Mesenchymal stem cell (in vitro differentiated cells and primary cell): ENCODE measurements at regions not wholly inside any gene's neighbourhood (a gene's known extent, or its start where the extent isn't known, plus 50 kb on each side); places are given as distances from the start of the nearest gene placed in this dataset.

Experiments
- DNase-seq: peaks from one replicate; pipeline ENCODE4 v3.0.0-alpha.2; 2013
- H2AFZ ChIP-seq: one replicate; pipeline ENCODE4 v1.6.1; 2013; ENCODE audit warnings: low read depth, mild to moderate bottlenecking, control low read depth, inconsistent platforms, low read length, moderate library complexity
- H2AK5ac ChIP-seq: 2 replicates; pipeline ENCODE4 v1.6.1; 2013; ENCODE audit warnings: low read length, moderate library complexity, mild to moderate bottlenecking, inconsistent platforms; ENCODE audit not compliant: severe bottlenecking
- H2BK120ac ChIP-seq: one replicate; pipeline ENCODE4 v1.6.1; 2013; ENCODE audit warnings: low read depth, mild to moderate bottlenecking, inconsistent platforms, low read length, moderate library complexity
- H2BK12ac ChIP-seq, 2 experiments: one replicate each; pipeline ENCODE4 v1.6.1; 2013; ENCODE audit warnings: inconsistent platforms in 2 of 2, low read length in 2 of 2, mild to moderate bottlenecking in 2 of 2, moderate library complexity in 2 of 2, control low read depth in 1 of 2
- H2BK15ac ChIP-seq: one replicate; pipeline ENCODE4 v1.6.1; 2013; ENCODE audit warnings: mild to moderate bottlenecking, low read depth, inconsistent platforms; ENCODE audit not compliant: poor library complexity, severe bottlenecking
- H2BK5ac ChIP-seq: 2 replicates; pipeline ENCODE4 v1.6.1; 2013; ENCODE audit warnings: low read depth, mild to moderate bottlenecking, low read length, control low read depth, inconsistent platforms; ENCODE audit not compliant: poor library complexity, severe bottlenecking
- H3K14ac ChIP-seq, 2 experiments: one replicate each; pipeline ENCODE4 v1.6.1; 2013; ENCODE audit warnings: inconsistent platforms in 2 of 2, low read length in 2 of 2, control low read depth in 1 of 2, mild to moderate bottlenecking in 1 of 2, moderate library complexity in 1 of 2
- H3K18ac ChIP-seq, 2 experiments: one replicate each; pipeline ENCODE4 v1.6.1; 2013; ENCODE audit warnings: inconsistent platforms in 2 of 2, low read length in 2 of 2, control low read depth in 1 of 2, low read depth in 1 of 2, mild to moderate bottlenecking in 1 of 2
- H3K23ac ChIP-seq, 2 experiments: one replicate each; pipeline ENCODE4 v1.6.1; 2013; ENCODE audit warnings: inconsistent platforms in 2 of 2, low read length in 2 of 2, mild to moderate bottlenecking in 2 of 2, moderate library complexity in 2 of 2, control low read depth in 1 of 2
- H3K27ac ChIP-seq: 2 replicates; pipeline ENCODE4 v1.5.1; 2013; ENCODE audit warnings: mild to moderate bottlenecking, moderate library complexity, low read length, control low read depth, inconsistent platforms; ENCODE audit not compliant: poor library complexity, severe bottlenecking
- H3K27me3 ChIP-seq, 2 experiments: 2 replicates each; pipeline versions ENCODE4 v1.6.1 to v1.7.0; 2013; ENCODE audit warnings: low read length in 2 of 2, mild to moderate bottlenecking in 2 of 2, moderate library complexity in 2 of 2, control low read depth in 1 of 2, inconsistent platforms in 1 of 2; ENCODE audit not compliant: control insufficient read depth in 1 of 2, insufficient read depth in 1 of 2
- H3K36me3 ChIP-seq, 2 experiments: 2 replicates each; pipeline versions ENCODE4 v1.6.1 to v1.7.0; 2013; ENCODE audit warnings: low read length in 2 of 2, control low read depth in 1 of 2, inconsistent platforms in 1 of 2, low read depth in 1 of 2, mild to moderate bottlenecking in 1 of 2; ENCODE audit not compliant: insufficient read depth in 2 of 2, control insufficient read depth in 1 of 2
- H3K4ac ChIP-seq, 2 experiments: one replicate each; pipeline ENCODE4 v1.6.1; 2013; ENCODE audit warnings: inconsistent platforms in 2 of 2, low read length in 2 of 2, mild to moderate bottlenecking in 2 of 2, moderate library complexity in 2 of 2, control low read depth in 1 of 2, low read depth in 1 of 2
- H3K4me1 ChIP-seq: 2 replicates; pipeline ENCODE4 v1.6.1; 2013; ENCODE audit warnings: low read depth, low read length, control low read depth; ENCODE audit not compliant: control insufficient read depth, insufficient read depth
- H3K4me2 ChIP-seq: 2 replicates; pipeline ENCODE4 v1.6.1; 2013; ENCODE audit warnings: low read length, mild to moderate bottlenecking, inconsistent platforms; ENCODE audit not compliant: poor library complexity, severe bottlenecking
- H3K4me3 ChIP-seq, 2 experiments: 2 replicates each; pipeline versions ENCODE4 v1.5.1 to v1.7.0; 2013; ENCODE audit warnings: low read length in 2 of 2, mild to moderate bottlenecking in 2 of 2, control low read depth in 1 of 2, low read depth in 1 of 2; ENCODE audit not compliant: insufficient read depth in 1 of 2
- H3K79me1 ChIP-seq: replicated peaks from 2 replicates; pipeline ENCODE4 v1.6.1; 2013; ENCODE audit warnings: mild to moderate bottlenecking, control low read depth, low read length, inconsistent platforms; ENCODE audit not compliant: poor library complexity, severe bottlenecking
- H3K9ac ChIP-seq: 2 replicates; pipeline ENCODE4 v1.7.0; 2013; ENCODE audit warnings: mild to moderate bottlenecking, low read length, moderate library complexity
- H3K9me3 ChIP-seq: 2 replicates; pipeline ENCODE4 v1.7.0; 2013; ENCODE audit warnings: mild to moderate bottlenecking, low read length; ENCODE audit not compliant: control insufficient read depth
- H4K8ac ChIP-seq: one replicate; pipeline ENCODE4 v1.6.1; 2013; ENCODE audit warnings: inconsistent platforms, mild to moderate bottlenecking, low read length, moderate library complexity
- H4K91ac ChIP-seq: one replicate; pipeline ENCODE4 v1.6.1; 2013; ENCODE audit warnings: mild to moderate bottlenecking, low read length, inconsistent platforms
- WGBS: methylation state at CpG from one replicate; pipeline ENCODE4 v1.1.7; 2013; ENCODE audit warnings: mixed read lengths; 5-methylcytosine and 5-hydroxymethylcytosine counted together

DNA sequence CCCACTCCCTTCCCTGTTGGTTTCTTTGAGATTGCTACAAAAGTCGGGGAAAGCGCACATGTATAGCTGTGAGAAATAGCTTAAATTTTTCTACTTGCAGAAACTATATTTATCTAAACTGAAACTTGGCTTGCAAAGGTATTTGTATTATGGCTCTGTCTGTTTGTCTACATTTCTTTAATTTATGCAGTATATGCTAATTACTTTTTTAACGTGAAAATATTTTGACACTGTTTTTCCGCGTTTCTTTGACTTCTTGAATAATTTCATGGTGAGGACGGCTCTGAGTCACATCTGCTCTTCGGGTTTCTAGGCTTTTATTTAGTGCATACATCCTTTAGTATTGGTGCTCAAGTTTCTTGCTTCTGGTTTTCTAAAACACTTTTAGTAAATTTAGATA, 182.1 kb upstream of the ZRANB2 start:
- Histone ChIP-seq H2BK15ac (no peak overlapping the region), H2AFZ (no peak overlapping the region)
- DNase-seq, result no peak

DNA sequence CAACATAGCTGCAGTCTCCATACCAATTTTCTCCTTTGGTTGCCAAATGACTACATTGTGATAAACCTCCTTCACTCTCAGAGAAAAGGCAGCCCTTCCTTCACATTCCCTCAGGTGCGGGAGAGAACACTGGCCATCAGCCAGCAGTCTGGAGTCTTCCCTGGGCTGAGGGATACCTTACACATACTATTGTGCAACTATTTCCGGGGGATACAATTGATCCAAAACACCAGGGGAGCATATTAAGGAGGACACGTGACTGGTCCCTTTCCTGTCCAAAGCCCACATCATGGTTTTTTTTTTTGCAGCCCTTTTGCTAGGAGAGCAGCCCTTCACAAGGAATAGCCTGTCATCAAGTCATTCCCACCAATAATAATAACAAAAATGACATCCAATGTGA, 172.1 kb upstream of the ZRANB2 start:
- DNase-seq, result no peak
- H4K91ac ChIP-seq, result no peak overlapping the region

More for the DNA sequence above, 182.1 kb upstream of the ZRANB2 start:
- Histone ChIP-seq H3K4me3 (no peak overlapping the region), H2BK5ac (no peak overlapping the region), H3K14ac (no peak overlapping the region), H3K36me3 (no peaks in the 10 kb centered on the region), H3K27ac (no peak overlapping the region), H3K23ac (no peak overlapping the region), H3K9ac (no peak overlapping the region), H3K27me3 (no peaks in the 10 kb centered on the region), H3K4me1 (no peaks in the 10 kb centered on the region), H3K9me3 (no peaks in the 10 kb centered on the region), H2BK12ac (no peak overlapping the region), H4K91ac (no peak overlapping the region), H3K18ac (no peak overlapping the region), H2AK5ac (no peak overlapping the region), H3K79me1 (no peaks in the 10 kb centered on the region), H3K4me2 (no peak overlapping the region), H2BK120ac (no peak overlapping the region), H4K8ac (no peak overlapping the region), H3K4ac (no peak overlapping the region)
- 58% methylated on average over 5 of the region's 7 CpGs for WGBS

DNA sequence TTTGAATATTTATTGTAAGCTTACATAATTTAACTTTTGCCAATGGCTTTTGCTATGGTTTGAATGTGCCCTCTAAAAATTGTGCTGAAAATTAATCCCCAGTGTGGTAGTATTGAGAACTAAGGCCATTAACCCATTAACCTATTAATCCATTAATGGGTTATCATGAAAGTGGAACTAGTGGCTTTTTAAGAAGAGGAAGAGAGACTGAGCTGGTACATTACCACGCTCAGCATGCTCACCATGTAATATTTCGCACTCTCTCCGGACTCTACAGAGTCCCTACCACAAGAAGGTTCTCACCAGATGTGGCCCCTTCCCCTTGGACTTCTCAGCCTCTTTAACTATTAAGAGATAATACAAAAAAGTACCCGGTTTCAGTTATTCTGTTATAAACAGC, 164.4 kb upstream of the ZRANB2 start:
- no peak overlapping the region for H2BK5ac ChIP-seq
- H2BK15ac ChIP-seq, result no peak overlapping the region
- WGBS, result 100% methylated on average over 2 of the region's 4 CpGs
- H3K27ac ChIP-seq, result no peak overlapping the region
- H3K27me3 ChIP-seq, result no peaks in the 10 kb centered on the region
- no peak overlapping the region for H3K4ac ChIP-seq
- H4K91ac ChIP-seq, result no peak overlapping the region
- no peak overlapping the region for H3K14ac ChIP-seq
- H3K4me2 ChIP-seq, result no peak overlapping the region
- no peak for DNase-seq
- H2AK5ac ChIP-seq, result no peak overlapping the region
- H3K4me1 ChIP-seq, result no peaks in the 10 kb centered on the region
- no peak overlapping the region for H2BK120ac ChIP-seq
- H3K4me3 ChIP-seq, result no peak overlapping the region
- H2BK12ac ChIP-seq, result no peak overlapping the region
- H3K9me3 ChIP-seq, result no peaks in the 10 kb centered on the region
- H2AFZ ChIP-seq, result no peak overlapping the region
- no peak overlapping the region for H4K8ac ChIP-seq
- H3K23ac ChIP-seq, result no peak overlapping the region
- H3K36me3 ChIP-seq, result no peaks in the 10 kb centered on the region
- H3K18ac ChIP-seq, result no peak overlapping the region
- no peaks in the 10 kb centered on the region for H3K79me1 ChIP-seq
- H3K9ac ChIP-seq, result no peak overlapping the region

More for the DNA sequence above, 172.1 kb upstream of the ZRANB2 start:
- no peak overlapping the region for H2AFZ ChIP-seq
- no peaks in the 10 kb centered on the region for H3K9me3 ChIP-seq
- H3K79me1 ChIP-seq, result no peaks in the 10 kb centered on the region
- H4K8ac ChIP-seq, result no peak overlapping the region
- no peak overlapping the region for H3K4ac ChIP-seq
- H3K27ac ChIP-seq, result no peak overlapping the region
- no peak overlapping the region for H3K14ac ChIP-seq
- no peak overlapping the region for H3K4me2 ChIP-seq
- no peak overlapping the region for H2BK120ac ChIP-seq
- H3K36me3 ChIP-seq, result no peaks in the 10 kb centered on the region
- H2AK5ac ChIP-seq, result no peak overlapping the region
- no peak overlapping the region for H2BK12ac ChIP-seq
- no peak overlapping the region for H3K18ac ChIP-seq
- no peak overlapping the region for H3K4me3 ChIP-seq
- H2BK15ac ChIP-seq, result no peak overlapping the region
- no peaks in the 10 kb centered on the region for H3K27me3 ChIP-seq
- H3K4me1 ChIP-seq, result no peaks in the 10 kb centered on the region
- H2BK5ac ChIP-seq, result no peak overlapping the region
- no peak overlapping the region for H3K9ac ChIP-seq
- 62% methylated on average over 3 of the region's 3 CpGs for WGBS
- H3K23ac ChIP-seq, result no peak overlapping the region

DNA sequence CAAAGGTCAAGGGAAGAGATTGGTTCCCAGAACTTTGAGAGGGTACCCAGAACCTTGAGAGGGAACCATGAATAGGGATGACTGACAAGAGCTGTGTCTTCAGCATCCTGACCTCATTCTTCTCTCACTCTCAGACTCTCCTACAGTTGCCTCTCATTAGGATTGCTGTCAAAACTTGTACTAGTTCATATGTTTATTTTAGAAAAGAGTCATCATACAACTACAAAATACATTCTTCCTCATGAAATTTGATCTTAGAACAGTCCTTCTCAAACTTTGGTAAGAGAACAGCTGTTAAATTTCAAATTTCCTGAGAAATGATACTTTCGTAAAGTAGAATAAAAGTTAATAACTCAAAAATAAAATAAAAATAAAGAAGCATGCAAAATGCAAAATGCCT, 161.4 kb upstream of the ZRANB2 start:
- no CpG with 5 or more reads among the region's 1 CpG for WGBS
- H3K4me3 ChIP-seq, result no peak overlapping the region
- no peak overlapping the region for H2AK5ac ChIP-seq
- H3K14ac ChIP-seq, result no peak overlapping the region
- H3K9ac ChIP-seq, result no peak overlapping the region
- H3K18ac ChIP-seq, result no peak overlapping the region
- H3K4ac ChIP-seq, result no peak overlapping the region
- no peak overlapping the region for H2BK5ac ChIP-seq
- no peak overlapping the region for H3K4me2 ChIP-seq
- DNase-seq, result no peak
- H3K4me1 ChIP-seq, result no peaks in the 10 kb centered on the region
- no peak overlapping the region for H2BK15ac ChIP-seq
- H2AFZ ChIP-seq, result no peak overlapping the region
- H2BK120ac ChIP-seq, result no peak overlapping the region
- no peaks in the 10 kb centered on the region for H3K79me1 ChIP-seq
- no peaks in the 10 kb centered on the region for H3K9me3 ChIP-seq
- H2BK12ac ChIP-seq, result no peak overlapping the region
- no peaks in the 10 kb centered on the region for H3K27me3 ChIP-seq
- H3K23ac ChIP-seq, result no peak overlapping the region
- no peaks in the 10 kb centered on the region for H3K36me3 ChIP-seq
- H4K8ac ChIP-seq, result no peak overlapping the region
- H3K27ac ChIP-seq, result no peak overlapping the region
- H4K91ac ChIP-seq, result no peak overlapping the region
